CD14-positive monocyte (primary cell): ENCODE measurements at regions not wholly inside any gene's neighbourhood (a gene's known extent, or its start where the extent isn't known, plus 50 kb on each side); places are given as distances from the start of the nearest gene placed in this dataset.

ENCODE experiments used
- DNase-seq, 3 donors: peaks; one replicate each; pipeline ENCODE4 v3.0.0-alpha.2; 2011 to 2022
- H2AFZ ChIP-seq: 2 replicates; pipeline ENCODE4 v1.6.0; 2012; ENCODE audit warnings: mild to moderate bottlenecking, low read depth, low read length, inconsistent platforms; ENCODE audit not compliant: insufficient read depth, poor library complexity, severe bottlenecking
- H3K27ac ChIP-seq, 2 donors: 1 replicate in 1 of 2; 2 replicates in 1 of 2; pipeline ENCODE4 v1.5.1; 2012 to 2013; ENCODE audit warnings: low read length in 2 of 2, control low read depth in 1 of 2, inconsistent platforms in 1 of 2, low read depth in 1 of 2, mild to moderate bottlenecking in 1 of 2
- H3K27me3 ChIP-seq, 2 donors: one replicate each; pipeline versions ENCODE4 v1.6.0 to v1.6.1; 2011 to 2013; ENCODE audit warnings: low read length in 2 of 2; ENCODE audit not compliant: control insufficient read depth in 2 of 2, insufficient read depth in 2 of 2
- H3K36me3 ChIP-seq, 2 donors: replicated peaks in 1 of 2; 1 replicate in 1 of 2; 2 replicates in 1 of 2; pipeline versions ENCODE4 v1.5.1 to v1.6.1; 2012 to 2013; ENCODE audit warnings: low read length in 2 of 2, control low read depth in 1 of 2, inconsistent platforms in 1 of 2, mild to moderate bottlenecking in 1 of 2; ENCODE audit not compliant: insufficient read depth in 2 of 2, control insufficient read depth in 1 of 2
- H3K4me1 ChIP-seq, 2 donors: 1 replicate in 1 of 2; 2 replicates in 1 of 2; pipeline versions ENCODE4 v1.5.1 to v1.6.1; 2012 to 2013; ENCODE audit warnings: low read length in 2 of 2, control low read depth in 1 of 2, inconsistent platforms in 1 of 2, mild to moderate bottlenecking in 1 of 2, moderate library complexity in 1 of 2; ENCODE audit not compliant: insufficient read depth in 2 of 2, control insufficient read depth in 1 of 2
- H3K4me2 ChIP-seq: replicated peaks from 2 replicates; pipeline ENCODE3; 2012; ENCODE audit warnings: low read length, moderate library complexity, mild to moderate bottlenecking; ENCODE audit not compliant: poor library complexity, severe bottlenecking; ENCODE audit errors: extremely low read depth
- H3K4me3 ChIP-seq, 3 experiments: fragments of 200-600 bp in 1 of 3; sonication (generic) in 1 of 3; replicated peaks in 1 of 3; 1 replicate in 2 of 3; 2 replicates in 1 of 3; pipeline ENCODE4 v1.5.1; 2011 to 2013; ENCODE audit warnings: low read length in 3 of 3, mild to moderate bottlenecking in 3 of 3, control low read depth in 2 of 3, low read depth in 2 of 3, inconsistent platforms in 1 of 3, moderate library complexity in 1 of 3
- H3K79me2 ChIP-seq: 2 replicates; pipeline ENCODE4 v1.6.0; 2012; ENCODE audit warnings: mild to moderate bottlenecking, control low read depth, inconsistent platforms, low read length, moderate library complexity; ENCODE audit not compliant: insufficient read depth
- H3K9ac ChIP-seq: 2 replicates; pipeline ENCODE4 v1.6.0; 2017; ENCODE audit warnings: low read length, mild to moderate bottlenecking; ENCODE audit not compliant: insufficient read depth, poor library complexity, severe bottlenecking
- H3K9me3 ChIP-seq, 2 donors: replicated peaks in 1 of 2; 1 replicate in 1 of 2; 2 replicates in 1 of 2; pipeline versions ENCODE4 v1.5.1 to v1.6.1; 2012 to 2013; ENCODE audit warnings: low read length in 2 of 2, control low read depth in 1 of 2; ENCODE audit not compliant: control insufficient read depth in 1 of 2, insufficient read depth in 1 of 2
- H4K20me1 ChIP-seq: 2 replicates; pipeline ENCODE4 v1.6.0; 2012; ENCODE audit warnings: mild to moderate bottlenecking, low read length, control low read depth, moderate library complexity; ENCODE audit not compliant: insufficient read depth
- H3K27ac Mint-ChIP-seq, 7 donors: one replicate each; pipeline ENCODE4 v1.8.0; 2020; ENCODE audit warnings: mild to moderate bottlenecking in 7 of 7, mixed read lengths in 7 of 7, moderate library complexity in 6 of 7, inconsistent platforms in 2 of 7
- H3K27me3 Mint-ChIP-seq, 3 donors: one replicate each; pipeline ENCODE4 v1.8.0; 2021 to 2022; ENCODE audit warnings: low read depth in 3 of 3, mild to moderate bottlenecking in 3 of 3, mixed read lengths in 3 of 3, moderate library complexity in 3 of 3, inconsistent platforms in 1 of 3
- H3K36me3 Mint-ChIP-seq, 2 donors: one replicate each; pipeline ENCODE4 v1.8.0; 2020; ENCODE audit warnings: mixed read lengths in 2 of 2, inconsistent platforms in 1 of 2, mild to moderate bottlenecking in 1 of 2
- H3K4me1 Mint-ChIP-seq: one replicate; pipeline ENCODE4 v1.8.0; 2020; ENCODE audit warnings: mild to moderate bottlenecking, mixed read lengths
- H3K4me3 Mint-ChIP-seq, 2 donors: one replicate each; pipeline ENCODE4 v1.8.0; 2020; ENCODE audit warnings: mild to moderate bottlenecking in 2 of 2, mixed read lengths in 2 of 2, moderate library complexity in 1 of 2
- H3K9me3 Mint-ChIP-seq, 7 donors: one replicate each; pipeline ENCODE4 v1.8.0; 2020 to 2022; ENCODE audit warnings: mixed read lengths in 7 of 7, mild to moderate bottlenecking in 6 of 7, moderate library complexity in 6 of 7, inconsistent platforms in 2 of 7
- WGBS: methylation state at CpG from one replicate; pipeline ENCODE4 v1.1.5; 2013; ENCODE audit warnings: missing lambda C conversion rate; ENCODE audit not compliant: insufficient coverage; 5-methylcytosine and 5-hydroxymethylcytosine counted together
- intact Hi-C, 2 donors: fragments of 100-400 bp; cut with micrococcal nuclease; formaldehyde crosslinking; loops; one replicate each; pipeline versions ENCODE4 v1.15.0 to v1.15.1; 2023
- TF ChIP-seq, protein P1 (sequence below): fragments of 200-600 bp; IDR thresholded peaks from one replicate; pipeline ENCODE4 v1.8.0; 2022; ENCODE audit warnings: antibody characterized with exemption, mild to moderate bottlenecking

DNA sequence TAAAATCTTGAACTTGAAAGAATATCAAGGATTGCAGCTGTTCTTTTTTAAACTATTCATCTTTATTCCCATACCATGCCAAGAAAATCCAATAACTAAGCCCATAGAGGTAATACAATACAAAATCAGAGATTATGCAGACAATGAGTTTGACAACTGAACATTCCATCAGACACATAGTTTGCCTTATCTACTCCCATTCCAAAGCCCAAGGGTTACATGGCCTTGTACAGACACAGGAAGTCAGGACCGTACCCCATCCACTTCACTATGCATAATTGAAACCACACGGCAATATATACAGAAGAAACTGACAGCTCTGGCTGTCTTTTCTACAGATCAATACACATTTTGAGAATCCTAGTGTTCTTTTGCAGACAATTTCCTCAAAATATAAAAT is 181.3 kb downstream of the TMX3 start:
- Histone ChIP-seq H2AFZ (no peak overlapping the region), H3K27me3 (no peaks in the 10 kb centered on the region), H3K27ac (no peak overlapping the region), H3K4me2 (no peak overlapping the region), H4K20me1 (no peaks in the 10 kb centered on the region), H3K9me3 (no peaks in the 10 kb centered on the region), H3K4me1 (no peaks in the 10 kb centered on the region), H3K4me3 (no peak overlapping the region), H3K9ac (no peak overlapping the region), H3K36me3 (no peaks in the 10 kb centered on the region), H3K79me2 (no peaks in the 10 kb centered on the region)
- TF ChIP-seq, protein P1, sequence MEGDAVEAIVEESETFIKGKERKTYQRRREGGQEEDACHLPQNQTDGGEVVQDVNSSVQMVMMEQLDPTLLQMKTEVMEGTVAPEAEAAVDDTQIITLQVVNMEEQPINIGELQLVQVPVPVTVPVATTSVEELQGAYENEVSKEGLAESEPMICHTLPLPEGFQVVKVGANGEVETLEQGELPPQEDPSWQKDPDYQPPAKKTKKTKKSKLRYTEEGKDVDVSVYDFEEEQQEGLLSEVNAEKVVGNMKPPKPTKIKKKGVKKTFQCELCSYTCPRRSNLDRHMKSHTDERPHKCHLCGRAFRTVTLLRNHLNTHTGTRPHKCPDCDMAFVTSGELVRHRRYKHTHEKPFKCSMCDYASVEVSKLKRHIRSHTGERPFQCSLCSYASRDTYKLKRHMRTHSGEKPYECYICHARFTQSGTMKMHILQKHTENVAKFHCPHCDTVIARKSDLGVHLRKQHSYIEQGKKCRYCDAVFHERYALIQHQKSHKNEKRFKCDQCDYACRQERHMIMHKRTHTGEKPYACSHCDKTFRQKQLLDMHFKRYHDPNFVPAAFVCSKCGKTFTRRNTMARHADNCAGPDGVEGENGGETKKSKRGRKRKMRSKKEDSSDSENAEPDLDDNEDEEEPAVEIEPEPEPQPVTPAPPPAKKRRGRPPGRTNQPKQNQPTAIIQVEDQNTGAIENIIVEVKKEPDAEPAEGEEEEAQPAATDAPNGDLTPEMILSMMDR: no peak
- Mint-ChIP-seq H3K4me1 (no peaks in the 10 kb centered on the region), H3K9me3 (peaks cover 0 to 7% (median 0%) of the 10 kb centered on the region in 7 donors), H3K36me3 (no peaks in the 10 kb centered on the region), H3K27me3 (no peaks in the 10 kb centered on the region), H3K4me3 (no peak overlapping the region), H3K27ac (no peak overlapping the region)
- intact Hi-C loops: no loop called here
- DNase-seq: no peak
- 38% methylated on average over 1 of the region's 2 CpGs for WGBS

DNA sequence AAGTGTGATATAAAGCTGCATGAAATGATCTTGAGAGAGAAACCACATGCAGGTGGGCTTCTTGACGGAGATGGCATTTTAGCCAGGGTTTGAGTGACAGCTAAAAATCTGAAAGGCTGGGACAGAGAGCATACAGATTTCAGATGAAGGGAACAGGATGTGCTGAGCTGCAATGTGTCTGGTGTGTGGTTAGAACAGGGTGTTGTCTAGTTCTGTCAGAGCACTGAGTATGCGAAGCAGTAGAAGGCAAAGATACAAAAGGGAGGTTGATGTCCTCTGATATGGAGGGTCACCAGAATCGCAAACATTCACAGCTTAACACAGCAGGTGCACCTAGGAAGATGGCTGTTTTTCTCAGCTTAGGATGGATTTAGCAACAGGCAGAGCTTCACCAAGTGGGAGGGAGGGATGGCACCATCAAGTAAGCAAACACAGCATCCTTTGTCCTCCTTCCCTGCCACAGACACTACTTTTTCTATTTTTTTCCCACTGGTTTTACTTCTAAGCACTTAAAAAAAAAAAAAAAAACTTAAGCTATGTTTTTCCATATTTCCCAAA is 182.5 kb downstream of the TMX3 start:
- Mint-ChIP-seq H3K36me3 (no peaks in the 10 kb centered on the region), H3K4me1 (no peaks in the 10 kb centered on the region), H3K27me3 (no peaks in the 10 kb centered on the region), H3K4me3 (no peak overlapping the region), H3K9me3 (peaks cover 0 to 11% (median 0%) of the 10 kb centered on the region in 7 donors), H3K27ac (no peak overlapping the region)
- intact Hi-C loops: no loop called here
- WGBS: 84% methylated on average over 2 of the region's 3 CpGs
- TF ChIP-seq, protein P1: no peak
- H3K9me3 ChIP-seq: no peaks in the 10 kb centered on the region
- H4K20me1 ChIP-seq: no peaks in the 10 kb centered on the region
- no peak overlapping the region for H2AFZ ChIP-seq
- no peaks in the 10 kb centered on the region for H3K79me2 ChIP-seq
- no peaks in the 10 kb centered on the region for H3K27me3 ChIP-seq
- H3K4me2 ChIP-seq: no peak overlapping the region
- H3K4me1 ChIP-seq: no peaks in the 10 kb centered on the region
- no peaks in the 10 kb centered on the region for H3K36me3 ChIP-seq
- H3K27ac ChIP-seq: no peak overlapping the region
- no peak overlapping the region for H3K9ac ChIP-seq
- DNase-seq: no peak
- no peak overlapping the region for H3K4me3 ChIP-seq
